GM23338 (cell line): ENCODE measurements at regions not wholly inside any gene's neighbourhood (a gene's known extent, or its start where the extent isn't known, plus 50 kb on each side); places are given as distances from the start of the nearest gene placed in this dataset.

ENCODE experiments used
- ETS1 ChIP-seq: IDR thresholded peaks from 2 replicates; pipeline ENCODE4 v1.6.1; 2016; ENCODE audit warnings: antibody characterized with exemption
- EZH2 ChIP-seq: fragments of 200-600 bp; sonication (generic); IDR thresholded peaks from one replicate; pipeline ENCODE4 v1.8.0; 2017; ENCODE audit warnings: antibody characterized with exemption, mild to moderate bottlenecking, low read depth; ENCODE audit not compliant: unreplicated experiment
- EZH2phosphoT487 ChIP-seq: fragments of 200-600 bp; sonication (generic); IDR thresholded peaks from one replicate; pipeline ENCODE4 v1.8.1; 2018; ENCODE audit warnings: antibody characterized with exemption; ENCODE audit not compliant: unreplicated experiment
- JUNB ChIP-seq: IDR thresholded peaks from one replicate; pipeline ENCODE4 v1.6.1; 2016; ENCODE audit warnings: antibody characterized with exemption; ENCODE audit not compliant: unreplicated experiment
- POLR2AphosphoS5 ChIP-seq: IDR thresholded peaks from 2 replicates; pipeline ENCODE4 v1.6.1; 2016; ENCODE audit warnings: antibody characterized with exemption, low read depth
- REST ChIP-seq: IDR thresholded peaks from one replicate; pipeline ENCODE4 v1.6.1; 2018; ENCODE audit warnings: antibody characterized with exemption; ENCODE audit not compliant: unreplicated experiment
- STAT1 ChIP-seq: IDR thresholded peaks from one replicate; pipeline ENCODE4 v1.6.1; 2016; ENCODE audit warnings: antibody characterized with exemption; ENCODE audit not compliant: unreplicated experiment
- ZNF114 ChIP-seq: fragments of 250-450 bp; sonication (Bioruptor Pico); IDR thresholded peaks from 2 replicates; pipeline ENCODE4 v1.5.0; 2020; ENCODE audit warnings: mild to moderate bottlenecking, moderate library complexity
- ZNF331 ChIP-seq: fragments of 250-450 bp; sonication (Bioruptor Pico); IDR thresholded peaks from 2 replicates; pipeline ENCODE4 v1.5.0; 2020; ENCODE audit warnings: low read depth, mild to moderate bottlenecking, moderate library complexity
- TF ChIP-seq, protein P1 (sequence below): fragments of 250-450 bp; sonication (Bioruptor Pico); IDR thresholded peaks from 2 replicates; pipeline ENCODE4 v1.5.0; 2020; ENCODE audit warnings: mild to moderate bottlenecking, moderate library complexity

DNA sequence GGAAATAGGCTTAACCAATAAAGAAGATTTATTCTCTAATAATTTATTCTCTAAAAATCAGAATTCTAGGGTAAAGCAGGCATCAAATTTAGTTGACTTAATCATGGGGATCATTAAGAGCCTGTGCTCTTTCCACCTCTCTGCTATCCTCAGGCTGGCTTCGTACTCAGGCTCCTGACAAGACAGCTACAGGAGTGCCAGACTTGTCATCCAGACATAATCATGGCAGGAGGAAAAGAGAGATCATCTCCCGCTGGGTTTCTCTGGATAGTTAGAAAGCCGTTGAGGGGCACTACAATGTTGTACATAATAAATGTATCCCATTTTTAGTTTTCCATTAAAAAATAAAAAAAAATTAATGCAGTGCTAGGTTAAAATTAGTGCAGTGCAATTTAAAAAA, 171.9 kb downstream of the SEC61B start (continued):
- TF ChIP-seq, protein P1, sequence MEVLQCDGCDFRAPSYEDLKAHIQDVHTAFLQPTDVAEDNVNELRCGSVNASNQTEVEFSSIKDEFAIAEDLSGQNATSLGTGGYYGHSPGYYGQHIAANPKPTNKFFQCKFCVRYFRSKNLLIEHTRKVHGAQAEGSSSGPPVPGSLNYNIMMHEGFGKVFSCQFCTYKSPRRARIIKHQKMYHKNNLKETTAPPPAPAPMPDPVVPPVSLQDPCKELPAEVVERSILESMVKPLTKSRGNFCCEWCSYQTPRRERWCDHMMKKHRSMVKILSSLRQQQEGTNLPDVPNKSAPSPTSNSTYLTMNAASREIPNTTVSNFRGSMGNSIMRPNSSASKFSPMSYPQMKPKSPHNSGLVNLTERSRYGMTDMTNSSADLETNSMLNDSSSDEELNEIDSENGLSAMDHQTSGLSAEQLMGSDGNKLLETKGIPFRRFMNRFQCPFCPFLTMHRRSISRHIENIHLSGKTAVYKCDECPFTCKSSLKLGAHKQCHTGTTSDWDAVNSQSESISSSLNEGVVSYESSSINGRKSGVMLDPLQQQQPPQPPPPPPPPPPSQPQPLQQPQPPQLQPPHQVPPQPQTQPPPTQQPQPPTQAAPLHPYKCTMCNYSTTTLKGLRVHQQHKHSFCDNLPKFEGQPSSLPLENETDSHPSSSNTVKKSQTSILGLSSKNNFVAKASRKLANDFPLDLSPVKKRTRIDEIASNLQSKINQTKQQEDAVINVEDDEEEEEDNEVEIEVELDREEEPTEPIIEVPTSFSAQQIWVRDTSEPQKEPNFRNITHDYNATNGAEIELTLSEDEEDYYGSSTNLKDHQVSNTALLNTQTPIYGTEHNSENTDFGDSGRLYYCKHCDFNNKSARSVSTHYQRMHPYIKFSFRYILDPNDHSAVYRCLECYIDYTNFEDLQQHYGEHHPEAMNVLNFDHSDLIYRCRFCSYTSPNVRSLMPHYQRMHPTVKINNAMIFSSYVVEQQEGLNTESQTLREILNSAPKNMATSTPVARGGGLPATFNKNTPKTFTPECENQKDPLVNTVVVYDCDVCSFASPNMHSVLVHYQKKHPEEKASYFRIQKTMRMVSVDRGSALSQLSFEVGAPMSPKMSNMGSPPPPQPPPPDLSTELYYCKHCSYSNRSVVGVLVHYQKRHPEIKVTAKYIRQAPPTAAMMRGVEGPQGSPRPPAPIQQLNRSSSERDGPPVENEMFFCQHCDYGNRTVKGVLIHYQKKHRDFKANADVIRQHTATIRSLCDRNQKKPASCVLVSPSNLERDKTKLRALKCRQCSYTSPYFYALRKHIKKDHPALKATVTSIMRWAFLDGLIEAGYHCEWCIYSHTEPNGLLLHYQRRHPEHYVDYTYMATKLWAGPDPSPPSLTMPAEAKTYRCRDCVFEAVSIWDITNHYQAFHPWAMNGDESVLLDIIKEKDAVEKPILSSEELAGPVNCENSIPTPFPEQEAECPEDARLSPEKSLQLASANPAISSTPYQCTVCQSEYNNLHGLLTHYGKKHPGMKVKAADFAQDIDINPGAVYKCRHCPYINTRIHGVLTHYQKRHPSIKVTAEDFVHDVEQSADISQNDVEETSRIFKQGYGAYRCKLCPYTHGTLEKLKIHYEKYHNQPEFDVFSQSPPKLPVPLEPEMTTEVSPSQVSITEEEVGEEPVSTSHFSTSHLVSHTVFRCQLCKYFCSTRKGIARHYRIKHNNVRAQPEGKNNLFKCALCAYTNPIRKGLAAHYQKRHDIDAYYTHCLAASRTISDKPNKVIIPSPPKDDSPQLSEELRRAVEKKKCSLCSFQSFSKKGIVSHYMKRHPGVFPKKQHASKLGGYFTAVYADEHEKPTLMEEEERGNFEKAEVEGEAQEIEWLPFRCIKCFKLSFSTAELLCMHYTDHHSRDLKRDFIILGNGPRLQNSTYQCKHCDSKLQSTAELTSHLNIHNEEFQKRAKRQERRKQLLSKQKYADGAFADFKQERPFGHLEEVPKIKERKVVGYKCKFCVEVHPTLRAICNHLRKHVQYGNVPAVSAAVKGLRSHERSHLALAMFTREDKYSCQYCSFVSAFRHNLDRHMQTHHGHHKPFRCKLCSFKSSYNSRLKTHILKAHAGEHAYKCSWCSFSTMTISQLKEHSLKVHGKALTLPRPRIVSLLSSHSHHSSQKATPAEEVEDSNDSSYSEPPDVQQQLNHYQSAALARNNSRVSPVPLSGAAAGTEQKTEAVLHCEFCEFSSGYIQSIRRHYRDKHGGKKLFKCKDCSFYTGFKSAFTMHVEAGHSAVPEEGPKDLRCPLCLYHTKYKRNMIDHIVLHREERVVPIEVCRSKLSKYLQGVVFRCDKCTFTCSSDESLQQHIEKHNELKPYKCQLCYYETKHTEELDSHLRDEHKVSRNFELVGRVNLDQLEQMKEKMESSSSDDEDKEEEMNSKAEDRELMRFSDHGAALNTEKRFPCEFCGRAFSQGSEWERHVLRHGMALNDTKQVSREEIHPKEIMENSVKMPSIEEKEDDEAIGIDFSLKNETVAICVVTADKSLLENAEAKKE (CRISPR knock-in tag) = no peak
- no peak for TF ChIP-seq POLR2AphosphoS5
- TF ChIP-seq JUNB = no peak
- no peak for TF ChIP-seq ZNF114 (CRISPR knock-in tag)
- TF ChIP-seq REST = no peak
- TF ChIP-seq STAT1 = no peak
- TF ChIP-seq EZH2 = no peak
- no peak for TF ChIP-seq ETS1
- TF ChIP-seq ZNF331 (CRISPR knock-in tag) = no peak
- no peak for TF ChIP-seq EZH2phosphoT487
